Activated CD4-positive, CD25-positive, alpha-beta regulatory T cell treated with anti-CD3 and anti-CD28 coated beads, Interleukin-2, amount 50 U/mL, for 24 hours (primary cell): ENCODE measurements at regions not wholly inside any gene's neighbourhood (a gene's known extent, or its start where the extent isn't known, plus 50 kb on each side); places are given as distances from the start of the nearest gene placed in this dataset.

Experiments
- ATAC-seq, 2 donors: fragments of 150-1000 bp; cut with Tn5 transposase; one replicate each; pipeline ENCODE4 v1.10.0; 2021; ENCODE audit warnings: mild to moderate bottlenecking in 1 of 2, moderate library complexity in 1 of 2

GRCh38 chr13:107457686-107458085, 757.6 kb downstream of the LIG4 start:
- ATAC-seq = no peak

- no peak for ATAC-seq
Observed at GRCh38 chr13:107456431-107456830, 758.9 kb downstream of the LIG4 start.

- ATAC-seq = no peak
Observed at GRCh38 chr13:107452833-107453232, 762.5 kb downstream of the LIG4 start.

- no peak for ATAC-seq
Observed at GRCh38 chr13:107450931-107451330, 764.4 kb downstream of the LIG4 start.

- no peak for ATAC-seq
Observed at GRCh38 chr13:107450431-107450830, 764.9 kb downstream of the LIG4 start.

GRCh38 chr13:107447591-107447990, 767.7 kb downstream of the LIG4 start:
- ATAC-seq = no peak

- no peak for ATAC-seq
Observed at GRCh38 chr13:107441279-107441678, 774.1 kb downstream of the LIG4 start.

GRCh38 chr13:107438251-107438650, 777.1 kb downstream of the LIG4 start:
- ATAC-seq = no peak

- ATAC-seq = no peak
Observed at GRCh38 chr13:107434347-107434746, 781.0 kb downstream of the LIG4 start.

GRCh38 chr13:107427536-107427935, 787.8 kb downstream of the LIG4 start:
- no peak for ATAC-seq

- no peak for ATAC-seq
Observed at GRCh38 chr13:107422421-107422820, 792.9 kb downstream of the LIG4 start.

- ATAC-seq = no peak
Observed at GRCh38 chr13:107421951-107422350, 793.4 kb downstream of the LIG4 start.

- no peak for ATAC-seq
Observed at GRCh38 chr13:107421028-107421427, 794.3 kb downstream of the LIG4 start.

GRCh38 chr13:107413005-107413404, 802.3 kb downstream of the LIG4 start:
- ATAC-seq = no peak

- no peak for ATAC-seq
Observed at GRCh38 chr13:107407074-107407473, 808.3 kb downstream of the LIG4 start.

GRCh38 chr13:107395927-107396662, 819.2 kb downstream of the LIG4 start:
- no peak for ATAC-seq

- ATAC-seq = no peak
Observed at GRCh38 chr13:107392205-107392604, 823.1 kb downstream of the LIG4 start.

GRCh38 chr13:107387525-107387924, 819.6 kb upstream of the ARGLU1 start:
- ATAC-seq = no peak

- no peak for ATAC-seq
Observed at GRCh38 chr13:107379407-107380155, 811.6 kb upstream of the ARGLU1 start.

- ATAC-seq = no peak
Observed at GRCh38 chr13:107376341-107377125, 808.6 kb upstream of the ARGLU1 start.

- no peak for ATAC-seq
Observed at GRCh38 chr13:107375701-107376340, 807.9 kb upstream of the ARGLU1 start.

- ATAC-seq = no peak
Observed at GRCh38 chr13:107374038-107374437, 806.1 kb upstream of the ARGLU1 start.

- ATAC-seq = no peak
Observed at GRCh38 chr13:107373551-107373950, 805.6 kb upstream of the ARGLU1 start.
